HG02759 (cell line): ENCODE measurements at regions not wholly inside any gene's neighbourhood (a gene's known extent, or its start where the extent isn't known, plus 50 kb on each side); places are given as distances from the start of the nearest gene placed in this dataset.
"Not testable (repeated sequence)": the region's sequence is repeated elsewhere in the genome, so short reads cannot be mapped to it uniquely, and the experiment has no call there.

Source experiments
- ATAC-seq: cut with Tn5 transposase; IDR thresholded peaks from one replicate; pipeline ENCODE4 v1.9.1; 2021; ENCODE audit warnings: mild to moderate bottlenecking, moderate library complexity; ENCODE audit not compliant: unreplicated experiment

DNA sequence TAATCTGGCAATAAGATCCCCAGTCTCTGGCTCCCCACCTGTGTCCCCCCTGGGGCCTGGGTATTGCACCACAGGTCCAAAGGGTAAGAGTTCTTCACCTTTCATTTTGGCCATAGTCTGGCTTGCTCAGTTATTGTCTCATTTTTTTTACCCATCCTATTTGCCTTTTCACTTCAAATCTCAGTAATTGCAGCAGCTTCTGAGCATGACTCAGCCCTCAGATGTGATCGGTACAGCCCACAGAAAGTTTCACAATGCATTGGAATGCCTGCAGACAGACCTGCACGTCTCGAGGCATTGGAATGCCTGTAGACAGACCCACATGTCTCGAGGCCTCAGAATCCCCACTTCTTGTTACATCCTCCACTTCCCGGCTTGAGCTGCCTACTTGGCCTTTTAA lies 173.6 kb downstream of the NUFIP1 start:
- no peak for ATAC-seq

DNA sequence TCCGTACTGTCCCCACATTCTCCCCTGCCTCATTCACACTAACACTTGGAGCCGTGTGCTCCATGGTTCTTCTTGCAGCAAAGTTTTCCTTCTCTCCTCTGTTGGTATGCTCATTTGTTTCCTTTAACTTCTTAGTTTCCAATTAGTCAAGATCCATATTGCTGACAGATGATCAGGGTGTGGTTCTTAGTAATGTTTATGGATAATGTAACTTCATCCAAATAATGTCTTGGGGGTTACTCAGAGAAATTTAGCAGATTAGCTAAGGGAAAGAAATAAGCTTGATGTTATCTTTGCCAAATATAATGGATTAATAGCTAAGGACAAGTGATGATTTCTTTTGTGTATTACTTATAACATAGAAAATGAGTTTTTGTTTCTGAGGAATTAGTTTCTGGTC lies 174.4 kb downstream of the NUFIP1 start:
- ATAC-seq = no peak

- no peak for ATAC-seq
These were observed 175.1 kb downstream of the NUFIP1 start for GRCh38 chr13:44814161-44814560.

- no peak for ATAC-seq
These were observed 176.5 kb downstream of the NUFIP1 start for GRCh38 chr13:44812818-44813217.

DNA sequence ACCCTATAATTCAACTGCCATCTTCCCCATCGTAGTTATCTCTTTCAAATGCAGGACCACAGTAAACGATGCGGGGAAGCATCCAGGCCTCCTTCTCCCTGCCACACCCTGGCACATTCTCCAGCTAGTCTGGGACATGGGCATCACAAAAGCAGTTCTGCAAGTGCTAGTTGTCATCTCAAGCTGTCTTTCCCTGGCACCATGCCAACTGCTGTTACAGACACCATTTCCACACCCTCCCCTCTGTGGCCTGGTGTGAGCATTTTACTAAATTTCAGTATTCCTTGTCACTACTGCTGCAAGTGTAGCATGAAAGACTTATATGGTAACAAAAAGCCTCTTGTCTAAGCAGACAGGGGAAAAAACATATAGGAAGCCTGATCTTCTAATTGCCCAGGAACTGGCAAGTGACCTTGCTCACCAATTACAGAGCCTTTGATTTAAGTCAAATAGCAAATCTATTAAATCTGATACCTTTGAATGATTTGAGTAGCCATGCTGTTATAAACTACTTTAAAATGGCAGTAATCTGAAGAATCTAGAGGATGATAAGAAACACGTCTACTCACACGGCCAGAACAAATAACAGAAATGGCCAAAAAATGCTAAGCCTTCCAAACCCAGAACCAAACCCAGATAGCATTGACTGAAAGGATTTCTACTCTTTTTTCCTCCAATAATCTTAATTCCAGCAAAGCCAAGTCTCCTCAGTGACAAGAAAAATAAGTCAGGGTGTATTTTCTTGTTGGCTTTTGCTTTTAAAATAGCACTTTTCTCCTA lies 179.0 kb downstream of the NUFIP1 start:
- ATAC-seq = no peak

GRCh38 chr13:44809190-44809589 lies 180.1 kb downstream of the NUFIP1 start:
- no peak for ATAC-seq

DNA sequence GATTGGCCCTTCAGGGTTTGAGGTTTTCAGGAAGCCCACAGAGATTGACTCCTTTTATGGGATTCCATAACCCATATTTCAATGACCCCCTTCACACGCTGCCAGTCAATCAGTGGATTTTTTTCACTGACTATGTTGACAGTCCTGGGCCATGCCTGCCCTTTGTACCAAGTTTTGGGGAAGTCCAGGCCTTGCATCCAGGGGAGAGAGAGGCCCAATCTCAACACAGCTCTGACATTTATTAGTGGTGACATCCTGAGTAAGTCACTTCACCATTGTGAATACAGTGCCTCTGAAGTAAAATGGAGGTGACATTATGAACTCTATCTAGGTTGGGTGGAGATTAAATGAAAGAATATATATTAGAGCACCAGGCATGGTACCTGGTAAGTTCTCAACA lies 181.1 kb downstream of the NUFIP1 start:
- ATAC-seq = no peak

DNA sequence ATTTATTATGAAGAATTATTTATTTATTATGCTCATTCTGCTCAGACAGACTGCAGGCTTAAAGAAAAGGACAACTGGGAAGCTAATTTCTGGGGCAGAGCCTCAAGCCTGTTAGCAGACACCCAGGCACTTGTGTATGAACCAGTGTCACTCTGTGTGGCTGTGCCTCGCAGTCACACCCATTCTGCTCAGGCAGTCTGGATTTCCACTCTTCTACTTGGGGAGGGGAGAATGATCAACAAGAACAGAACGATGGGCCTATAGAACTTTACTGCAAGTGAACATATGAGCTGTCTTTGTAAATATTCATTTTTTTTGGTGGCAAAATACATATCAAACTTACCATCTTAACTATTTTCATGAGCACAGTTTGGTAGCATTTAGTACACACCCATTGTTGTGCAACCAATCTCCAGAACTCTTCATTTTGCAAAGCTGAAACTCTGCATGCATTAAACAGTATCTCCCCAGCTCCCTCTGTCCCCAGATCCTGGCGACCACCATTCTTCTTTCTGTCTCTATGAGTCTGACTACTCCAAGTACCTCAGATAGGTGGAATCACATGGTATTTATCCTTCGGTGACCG lies 181.7 kb downstream of the NUFIP1 start:
- ATAC-seq = no peak

- ATAC-seq = no peak
These were observed 182.4 kb downstream of the NUFIP1 start for GRCh38 chr13:44806826-44807225.

- ATAC-seq = no peak
These were observed 183.7 kb downstream of the NUFIP1 start for GRCh38 chr13:44805585-44805984.

DNA sequence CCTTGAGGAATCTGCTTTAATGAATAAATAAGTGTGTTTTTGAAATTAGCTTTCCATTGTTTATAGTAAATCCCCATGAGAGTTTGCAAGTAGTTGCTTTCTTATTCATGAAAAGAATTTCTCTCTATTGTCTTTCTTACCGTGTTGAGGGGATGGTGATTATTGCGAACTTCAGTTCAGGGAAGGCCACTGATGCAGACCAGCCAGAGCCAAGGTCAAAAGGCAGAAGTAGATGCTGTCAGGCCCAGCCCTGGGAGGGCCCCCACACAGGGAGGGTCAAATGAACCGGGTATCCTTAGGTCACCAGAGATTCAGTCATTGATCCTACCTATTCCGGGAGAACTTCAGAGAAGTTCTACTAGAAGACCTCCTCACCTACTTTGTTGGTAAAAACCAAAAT lies 185.9 kb downstream of the NUFIP1 start:
- ATAC-seq = no peak

GRCh38 chr13:44802491-44802890 lies 186.8 kb downstream of the NUFIP1 start:
- ATAC-seq = no peak

GRCh38 chr13:44801990-44802389 lies 187.3 kb downstream of the NUFIP1 start:
- ATAC-seq = no peak

DNA sequence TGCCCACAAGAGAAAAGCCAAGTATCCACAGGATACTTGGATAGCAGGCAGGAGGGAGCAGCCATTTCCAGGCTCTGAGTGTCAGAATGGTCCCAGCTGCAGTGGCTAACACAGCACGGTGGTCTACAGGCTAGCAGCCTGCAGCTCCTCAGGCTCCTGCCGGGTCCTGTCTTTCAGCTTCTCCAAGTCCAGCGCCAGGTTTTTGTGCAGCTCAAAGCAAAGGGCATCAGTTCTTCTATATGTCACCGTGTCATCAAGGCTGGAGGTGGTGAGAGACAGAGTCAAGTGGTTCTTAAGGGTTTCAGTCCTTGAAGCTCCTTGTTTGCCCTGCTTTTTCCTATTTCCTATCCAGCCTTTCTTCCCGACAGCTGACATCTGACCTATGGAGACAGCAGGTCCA lies 188.6 kb downstream of the NUFIP1 start:
- no peak for ATAC-seq

DNA sequence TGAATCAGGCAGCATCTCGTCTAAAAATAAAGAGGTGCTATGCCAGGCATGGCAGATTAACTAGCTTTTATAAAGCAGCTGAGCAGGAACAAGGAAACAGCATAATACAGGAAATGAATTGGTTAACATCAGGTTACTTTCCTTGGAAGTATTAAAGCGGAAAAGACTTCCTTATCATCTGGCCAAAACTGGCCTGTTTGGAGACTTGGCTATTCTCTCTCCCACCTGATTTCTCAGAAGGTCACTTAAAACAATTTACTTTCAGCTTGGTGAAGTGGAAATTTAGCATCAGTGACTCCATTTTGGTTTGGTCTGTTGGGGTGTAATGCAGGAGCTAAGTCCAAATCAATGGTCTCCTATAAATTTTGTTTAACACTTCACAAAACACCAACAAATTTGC lies 191.6 kb downstream of the NUFIP1 start:
- ATAC-seq = no peak

DNA sequence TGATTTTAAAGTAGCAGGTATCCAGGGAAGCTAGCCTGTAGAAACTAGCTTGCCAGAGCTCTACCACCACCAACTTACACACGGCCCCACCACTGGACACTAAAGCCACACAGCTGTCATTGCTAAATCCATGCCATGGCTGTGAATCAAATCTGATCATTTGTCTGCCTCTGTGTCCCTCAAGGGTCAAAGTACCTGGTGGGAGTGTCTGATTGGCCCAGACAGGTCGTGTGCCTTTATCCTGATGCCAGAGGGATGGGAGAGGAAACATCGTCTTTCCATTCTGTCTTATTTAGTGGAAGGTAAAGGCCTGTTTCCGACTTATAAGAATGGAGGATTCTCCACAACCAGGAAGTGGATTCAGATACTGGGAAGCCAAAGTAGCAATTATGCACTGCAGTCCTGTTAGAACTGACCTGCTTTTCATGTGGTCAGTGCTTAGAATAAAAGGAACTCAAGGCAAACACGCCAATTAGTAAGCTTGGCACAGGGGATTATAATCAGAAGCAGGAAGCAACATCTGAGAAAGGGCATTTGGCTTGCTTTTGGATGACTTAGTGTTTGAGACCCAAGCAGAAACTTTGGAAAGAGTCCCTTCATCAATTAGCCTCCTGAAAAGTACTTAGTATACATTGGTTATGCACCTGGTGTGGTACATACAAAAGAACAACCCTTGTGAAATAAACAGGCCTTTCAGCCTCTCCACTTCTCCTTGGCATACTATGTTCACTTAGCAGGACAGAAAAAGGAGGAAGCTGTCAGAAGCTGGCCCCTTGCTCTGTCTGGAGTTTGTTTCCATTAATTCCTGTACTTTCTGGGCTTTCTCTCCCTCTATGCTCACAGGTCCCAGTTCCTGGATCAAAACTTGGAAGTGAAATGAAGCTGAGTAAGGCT lies 192.4 kb downstream of the NUFIP1 start:
- no peak for ATAC-seq

DNA sequence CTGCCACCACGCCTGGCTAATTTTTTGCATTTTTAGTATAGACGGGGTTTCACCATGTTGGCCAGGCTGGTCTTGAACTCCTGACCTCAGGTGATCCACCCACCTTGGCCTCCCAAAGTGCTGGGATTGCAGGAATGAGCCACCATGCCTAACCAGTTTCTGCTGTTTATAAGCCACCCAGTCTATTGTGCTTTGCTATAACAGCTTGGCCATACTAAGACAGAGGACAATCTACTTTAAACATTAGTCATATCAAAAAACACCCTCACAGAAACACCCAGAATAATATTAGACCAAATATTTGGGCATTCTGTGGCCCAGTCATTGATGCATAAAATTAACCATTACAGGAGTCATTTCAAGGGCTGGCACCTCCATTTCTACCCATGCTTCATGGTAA lies 193.2 kb downstream of the NUFIP1 start:
- ATAC-seq = not testable (repeated sequence)

- no peak for ATAC-seq
These were observed 194.1 kb downstream of the NUFIP1 start for GRCh38 chr13:44795176-44795575.

DNA sequence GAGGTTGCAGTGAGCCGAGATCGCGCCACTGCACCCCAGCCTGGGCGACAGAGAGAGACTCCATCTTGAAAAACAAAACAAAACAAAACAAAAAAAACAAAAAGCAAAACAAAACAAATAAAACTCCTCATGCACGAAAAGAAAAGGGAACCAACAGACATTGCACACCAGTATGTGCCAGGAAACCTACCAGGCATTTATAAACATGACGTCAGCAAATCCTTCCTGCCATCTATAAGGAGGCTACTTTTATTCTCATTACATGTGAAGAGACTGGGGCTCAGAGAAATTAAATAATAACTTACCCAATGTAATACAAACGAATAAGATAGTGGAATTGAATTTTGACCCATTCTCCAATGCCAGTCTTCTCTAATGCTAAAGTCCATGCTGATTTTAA lies 197.2 kb downstream of the NUFIP1 start:
- ATAC-seq = no peak

DNA sequence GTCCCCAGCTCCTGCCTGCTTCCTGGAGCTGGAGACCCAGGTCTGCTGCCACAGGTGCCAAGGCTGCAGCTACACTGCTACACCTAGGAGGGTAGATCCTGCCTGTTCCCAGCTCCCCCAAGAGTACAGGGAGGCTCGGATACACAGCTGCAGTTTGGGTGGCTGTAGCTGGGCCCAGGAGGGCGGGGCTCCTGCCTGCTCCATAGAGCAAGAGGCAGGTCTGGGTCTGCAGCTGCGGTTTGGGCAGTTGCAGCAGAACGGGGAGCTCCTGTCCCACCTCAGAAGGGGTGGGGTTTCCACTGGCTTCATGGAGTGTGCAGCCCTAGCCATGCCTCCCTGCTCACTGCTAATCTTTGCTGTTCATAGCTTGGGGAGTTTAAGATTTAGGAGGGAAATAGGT lies 199.0 kb downstream of the NUFIP1 start:
- no peak for ATAC-seq

- no peak for ATAC-seq
These were observed 201.7 kb downstream of the NUFIP1 start for GRCh38 chr13:44787617-44788016.

DNA sequence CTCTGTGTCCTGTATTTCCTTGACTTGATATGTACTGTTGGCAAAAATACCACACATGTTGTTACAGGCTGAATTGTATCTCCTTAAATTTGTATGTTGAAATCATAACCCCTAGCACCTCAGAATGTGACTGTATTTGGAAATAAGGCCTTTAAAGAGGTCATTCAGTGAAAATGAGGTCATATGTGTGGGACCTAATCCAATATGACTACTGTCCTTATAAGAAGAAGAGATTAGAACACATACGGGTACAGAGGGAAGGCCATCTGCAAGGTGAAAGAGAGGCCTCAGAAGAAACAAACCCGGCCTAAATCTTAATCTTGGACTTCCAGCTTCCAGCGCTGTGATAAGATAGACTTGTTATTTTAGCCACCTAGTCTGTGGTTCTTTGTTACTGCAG lies 202.5 kb downstream of the NUFIP1 start:
- ATAC-seq = no peak
